Endothelial cell of umbilical vein (primary cell): ENCODE measurements at regions not wholly inside any gene's neighbourhood (a gene's known extent, or its start where the extent isn't known, plus 50 kb on each side); places are given as distances from the start of the nearest gene placed in this dataset.

Experiments
- CTCF ChIP-seq, 2 donors: IDR thresholded peaks; 1 replicate in 1 of 2; 2 replicates in 1 of 2; pipeline ENCODE4 v1.5.1; 2011; ENCODE audit warnings: low read length in 2 of 2, mild to moderate bottlenecking in 2 of 2, moderate library complexity in 2 of 2, control low read depth in 1 of 2, inconsistent platforms in 1 of 2, low read depth in 1 of 2; ENCODE audit not compliant: insufficient read depth in 1 of 2; ENCODE audit errors: extremely low read depth in 1 of 2
- EZH2 ChIP-seq: IDR thresholded peaks from 2 replicates; pipeline ENCODE4 v1.6.1; 2012; ENCODE audit warnings: borderline replicate concordance, low read depth, mild to moderate bottlenecking, moderate library complexity, low read length, inconsistent platforms; ENCODE audit not compliant: severe bottlenecking
- FOS ChIP-seq: IDR thresholded peaks from 2 replicates; pipeline ENCODE4 v1.6.1; 2011; ENCODE audit warnings: mild to moderate bottlenecking, low read length, moderate library complexity, borderline replicate concordance; ENCODE audit not compliant: insufficient read depth
- JUN ChIP-seq: IDR thresholded peaks from 2 replicates; pipeline ENCODE4 v1.6.1; 2011; ENCODE audit warnings: borderline replicate concordance, low read depth; ENCODE audit not compliant: insufficient read length, insufficient read depth
- MAX ChIP-seq: IDR thresholded peaks from 2 replicates; pipeline ENCODE4 v1.6.1; 2011; ENCODE audit not compliant: insufficient read depth, insufficient read length
- POLR2A ChIP-seq: IDR thresholded peaks from 2 replicates; pipeline ENCODE4 v1.6.1; 2012; ENCODE audit warnings: low read depth, mild to moderate bottlenecking, control low read depth, low read length
- POLR2AphosphoS5 ChIP-seq: IDR thresholded peaks from 2 replicates; pipeline ENCODE4 v1.6.1; 2012; ENCODE audit warnings: low read depth, mild to moderate bottlenecking, control low read depth, low read length, moderate library complexity; ENCODE audit not compliant: insufficient read depth

- TF ChIP-seq CTCF (IDR thresholded peaks at IDR 0.05; ENCODE audit: extremely low read depth in 1 of 2, insufficient read depth in 1 of 2, low read depth in 1 of 2, low read length in 2 of 2), result no peak
- TF ChIP-seq POLR2AphosphoS5, result no peak
- TF ChIP-seq EZH2, result no peak
- TF ChIP-seq POLR2A, result no peak
- no peak for TF ChIP-seq MAX
- no peak for TF ChIP-seq JUN
- no peak for TF ChIP-seq FOS
These were observed 247.9 kb upstream of the SLCO3A1 start for GRCh38 chr15:91605576-91605975.
